ENCODE measurements at regions not wholly inside any gene's neighbourhood (a gene's known extent, or its start where the extent isn't known, plus 50 kb on each side); places are given as distances from the start of the nearest gene placed in this dataset.
A peak's percentile ranks its signal among the peaks of the same experiment; 100 is the strongest.

GRCh38 chr5:138697720-138698360, 55.4 kb upstream of the CTNNA1 start:
- Histone ChIP-seq H3K9me1 (ENCODE audit: insufficient read depth, low read length) (peaks cover 4% of the 10 kb centered on the region), H3K27ac (ENCODE audit: insufficient read depth, low read length) (no peak overlapping the region), H3K4ac (ENCODE audit: low read depth, low read length) (peak overlapping the region; percentile 54; the same call in 1 of the 2 replicates), H3K23ac (ENCODE audit: low read depth, low read length) (no peak overlapping the region), H2AFZ (replicated peaks; ENCODE audit: low read length, poor library complexity) (no peak overlapping the region), H2BK120ac (ENCODE audit: low read depth, low read length) (no peak overlapping the region; the same call in 1 of the 2 replicates), H2AK9ac (replicated peaks; ENCODE audit: low read depth, low read length, poor library complexity) (no peak overlapping the region), H3K9ac (ENCODE audit: low read depth, low read length) (no peak overlapping the region), H4K91ac (ENCODE audit: insufficient read depth, low read depth, low read length) (no peak overlapping the region), H3K18ac (ENCODE audit: low read depth, low read length) (no peak overlapping the region), H3K79me1 (ENCODE audit: low read depth in 1 of 2, low read length in 2 of 2) (no peaks in the 10 kb centered on the region), H3K9me3 (ENCODE audit: control insufficient read depth, insufficient read depth, low read length) (no peaks in the 10 kb centered on the region), H3K14ac (replicated peaks; ENCODE audit: low read depth, low read length) (no peak overlapping the region), H2BK20ac (ENCODE audit: low read depth, low read length) (peak overlapping the region; percentile 57; the same call in 1 of the 2 replicates), H3K4me2 (ENCODE audit: low read depth, low read length) (no peak overlapping the region), H4K8ac (ENCODE audit: low read depth in 2 of 2, low read length in 2 of 2) (no peak overlapping the region), H3K4me1 (ENCODE audit: control insufficient read depth, insufficient read depth, low read length) (peaks cover 5% of the 10 kb centered on the region), H3K4me3 (ENCODE audit: insufficient read depth, low read depth, low read length) (no peak overlapping the region), H2BK5ac (ENCODE audit: low read depth, low read length, poor library complexity, severe bottlenecking) (no peak overlapping the region), H3K27me3 (ENCODE audit: control insufficient read depth, insufficient read depth, low read length) (0 out of 2 replicates have a peak, but pooled peaks cover 2% of the 10 kb centered on the region), H3K36me3 (ENCODE audit: control insufficient read depth, insufficient read depth, low read length) (no peaks in the 10 kb centered on the region), H2AK5ac (ENCODE audit: low read depth, low read length) (peak overlapping the region; percentile 78), H2BK15ac (ENCODE audit: low read depth, low read length) (no peak overlapping the region; the same call in 2 of the 3 replicates), H4K20me1 (ENCODE audit: insufficient read depth, low read length) (no peaks in the 10 kb centered on the region), H3K56ac (ENCODE audit: extremely low read depth, insufficient read depth, low read length) (no peak overlapping the region), H4K5ac (ENCODE audit: low read depth, low read length) (no peak overlapping the region)
- in situ Hi-C loops (cut with MboI; ENCODE audit: low sequenced_read_pairs) (no loop called here), intact Hi-C loops (cut with micrococcal nuclease) (no loop called here), dilution Hi-C loops (cut with HindIII; ENCODE audit: low sequenced_read_pairs, unreplicated experiment) (no loop called here)
- CTCF ChIA-PET = interaction anchor here (0.6 kb wide), 1 partner anchor 1287 kb away, joined by 4 read pairs; no protein-coding TSS in a partner anchor
- DNase-seq = no peak
- no peak for ATAC-seq (ENCODE audit: low read depth)
- BruUV-seq (replicated peaks) = no TSS peak
- WGBS, 2 experiments (ENCODE audit: extremely low coverage in 2 of 2, insufficient read length in 1 of 2) = no CpG with 5 or more reads among the region's 7 CpGs
- TF ChIP-seq RCOR1 (IDR thresholded peaks at IDR 0.05; ENCODE audit: insufficient replicate concordance, low read length) (no peak), RAD21 (IDR thresholded peaks at IDR 0.05; ENCODE audit: low read length) (no peak), SMC3 (IDR thresholded peaks at IDR 0.05; ENCODE audit: low read depth, low read length) (no peak), CEBPB (IDR thresholded peaks at IDR 0.05; ENCODE audit: low read depth, low read length) (no peak), NFE2L2 (IDR thresholded peaks at IDR 0.05; ENCODE audit: low read depth, low read length) (no peak), RFX5 (IDR thresholded peaks at IDR 0.05; ENCODE audit: low read depth, low read length) (no peak), ELK1 (IDR thresholded peaks at IDR 0.05; ENCODE audit: borderline replicate concordance, low read depth, low read length) (no peak), MAZ (IDR thresholded peaks at IDR 0.05; ENCODE audit: borderline replicate concordance, low read depth, low read length) (no peak), MAFK (IDR thresholded peaks at IDR 0.05; ENCODE audit: low read depth, low read length) (no peak), USF2 (IDR thresholded peaks at IDR 0.05; ENCODE audit: low read depth, low read length) (no peak), CTCF (conservative IDR thresholded peaks at IDR 0.05; ENCODE audit: low read depth, low read length) (no peak), BHLHE40 (IDR thresholded peaks at IDR 0.05; ENCODE audit: low read depth, low read length) (no peak)
- POLR2A ChIA-PET (ENCODE audit: unreplicated experiment) = interaction anchor here (0.6 kb wide), 1 partner anchor 12 kb away, joined by 4 read pairs; no protein-coding TSS in a partner anchor

Measured in IMR-90 (cell line).